ENCODE measurements at regions not wholly inside any gene's neighbourhood (a gene's known extent, or its start where the extent isn't known, plus 50 kb on each side); places are given as distances from the start of the nearest gene placed in this dataset.
"Not testable (repeated sequence)": the region's sequence is repeated elsewhere in the genome, so short reads cannot be mapped to it uniquely, and the experiment has no call there.

DNA sequence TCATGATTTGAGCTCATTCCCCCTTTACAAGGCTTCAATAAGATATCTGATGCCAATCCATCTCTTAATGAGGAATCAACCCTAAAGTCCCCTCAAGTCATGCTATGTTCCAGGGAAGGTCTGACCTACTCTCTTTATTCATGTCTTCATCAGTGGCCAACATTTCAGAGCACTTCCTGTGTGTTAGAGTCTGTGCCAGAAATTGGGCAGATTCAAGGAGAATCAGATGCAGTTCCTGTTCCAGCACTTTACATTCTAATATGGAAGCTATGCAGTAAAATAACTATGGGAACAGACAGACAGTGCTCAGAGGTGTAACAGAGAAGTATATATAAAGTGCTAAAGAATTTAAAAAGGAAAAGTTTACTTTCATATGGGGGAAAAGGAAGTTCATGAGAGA lies 193.4 kb upstream of the NR4A3 start:
- no peak for DNase-seq (ENCODE audit: low read depth, low spot score)

DNA sequence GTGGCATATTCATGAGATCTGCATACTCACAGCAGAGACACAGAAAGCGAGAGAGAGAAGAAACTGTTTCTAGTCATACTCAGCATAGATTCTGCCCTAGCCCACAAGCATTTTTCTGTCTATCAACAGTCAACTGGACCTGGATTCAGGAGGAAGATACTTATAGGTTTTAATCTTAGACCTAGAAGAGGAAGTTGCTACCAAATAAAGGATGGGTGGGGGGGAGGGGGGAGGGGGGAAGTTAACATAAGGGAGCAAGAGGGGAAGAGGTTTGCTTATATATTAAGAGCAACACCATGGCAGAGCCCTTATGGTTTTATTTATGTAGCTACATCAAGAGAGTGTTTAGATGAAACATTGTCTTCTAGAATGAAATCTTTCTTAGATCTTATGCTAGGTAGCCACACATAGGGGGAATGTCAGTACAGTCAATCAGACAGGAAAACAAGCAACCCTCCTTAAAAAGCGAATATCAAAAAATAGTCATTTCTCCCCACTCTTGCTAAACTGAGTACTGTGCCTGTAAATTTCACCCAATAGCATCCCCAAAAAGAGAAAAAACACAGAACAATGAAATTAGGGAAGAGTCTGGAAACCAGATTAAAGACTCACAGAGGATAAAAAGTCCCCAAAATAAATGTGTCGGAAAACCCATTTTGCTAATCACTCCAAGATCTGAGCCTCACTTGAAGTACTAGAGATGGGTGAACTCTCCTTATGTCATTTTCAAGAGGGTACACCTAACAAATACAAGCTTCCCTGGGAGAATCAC lies 192.7 kb upstream of the NR4A3 start:
- DNase-seq (ENCODE audit: low read depth, low spot score) = no peak

DNA sequence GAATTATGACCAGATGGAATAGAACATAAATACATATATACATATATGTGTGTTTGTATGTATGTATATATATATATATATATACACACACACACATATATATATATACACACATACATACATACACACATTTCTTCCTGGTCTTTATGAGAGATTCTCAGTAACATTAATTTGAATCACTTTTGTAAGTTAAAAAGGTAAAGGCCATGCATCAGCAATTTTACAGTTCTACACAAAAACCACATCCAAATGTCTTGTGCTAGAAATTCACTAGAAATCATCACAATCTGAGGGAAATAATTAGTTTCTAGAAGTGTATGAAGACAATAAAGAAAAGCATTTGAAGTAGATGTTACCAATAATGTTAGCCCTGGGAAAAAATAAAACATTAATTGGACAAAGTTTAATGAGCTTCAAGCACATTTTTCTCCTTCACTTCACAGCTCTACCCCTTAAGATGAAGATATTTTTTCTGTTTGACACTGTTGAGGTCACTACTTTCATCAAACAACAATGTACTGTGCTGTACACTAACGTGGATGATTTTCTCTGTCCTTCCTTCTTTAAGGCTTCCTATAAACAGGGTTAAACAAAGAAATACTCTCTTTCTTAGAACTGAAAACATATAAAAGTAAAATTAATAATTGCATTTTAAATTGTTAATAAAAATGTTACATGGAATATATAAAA lies 189.2 kb upstream of the NR4A3 start:
- no peak for DNase-seq (ENCODE audit: low read depth, low spot score)

DNA sequence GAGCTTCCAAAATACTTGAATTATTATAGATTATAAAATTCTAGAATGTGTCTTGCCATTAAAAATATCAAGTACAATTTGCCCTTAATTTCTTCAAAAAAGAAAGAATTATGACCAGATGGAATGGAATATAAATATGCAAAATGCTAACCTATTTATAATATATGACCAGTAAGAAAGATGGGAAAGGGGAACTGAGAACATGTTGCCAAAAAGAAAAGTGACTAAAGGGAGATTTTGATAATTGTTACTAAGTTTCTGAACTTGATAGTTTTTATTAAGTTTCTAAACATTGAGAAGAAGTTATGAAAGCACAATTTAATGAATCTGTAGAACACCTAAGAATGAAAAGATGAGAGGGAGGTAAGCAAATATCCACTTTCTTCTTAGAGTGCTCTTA lies 188.4 kb upstream of the NR4A3 start:
- no peak for DNase-seq (ENCODE audit: low read depth, low spot score)

DNA sequence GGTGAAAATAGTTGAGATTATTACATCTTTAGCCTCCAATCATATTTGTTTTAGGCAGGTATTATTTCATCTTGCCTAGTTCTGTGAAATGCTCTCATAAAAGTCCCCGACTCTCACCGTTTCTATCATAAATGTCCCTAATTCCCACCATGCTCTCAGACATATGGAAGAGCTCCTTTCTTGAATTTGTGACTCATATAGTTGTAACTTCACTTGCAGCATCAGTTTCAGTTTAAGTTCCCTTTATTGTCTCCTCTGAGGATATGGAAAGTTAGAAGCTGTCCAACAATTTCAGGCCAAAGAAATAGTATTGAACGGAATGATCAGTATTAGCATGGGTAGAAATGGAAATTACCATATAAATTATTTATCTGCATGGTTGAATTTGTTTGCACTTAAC lies 187.5 kb upstream of the NR4A3 start:
- no peak for DNase-seq (ENCODE audit: low read depth, low spot score)

DNA sequence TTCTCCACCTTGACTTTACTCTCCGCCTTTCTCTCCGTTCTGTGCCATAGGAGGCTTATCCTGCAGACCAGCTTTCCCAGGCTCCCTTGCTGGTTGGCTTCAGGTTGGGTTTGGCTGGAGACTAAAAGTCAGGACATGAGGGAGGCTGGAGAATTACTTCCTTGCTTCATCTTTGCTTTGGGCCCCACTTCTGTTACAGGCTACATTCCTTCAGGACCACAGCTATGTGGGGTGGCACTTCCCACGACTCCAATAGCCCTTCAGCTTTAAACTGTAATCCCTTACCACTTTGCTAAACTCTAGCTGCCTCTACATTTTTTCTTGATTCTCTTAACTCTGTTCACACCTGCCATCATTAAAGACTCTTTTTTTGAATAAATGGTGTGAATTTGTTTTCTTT lies 186.7 kb upstream of the NR4A3 start:
- DNase-seq (ENCODE audit: low read depth, low spot score) = no peak

DNA sequence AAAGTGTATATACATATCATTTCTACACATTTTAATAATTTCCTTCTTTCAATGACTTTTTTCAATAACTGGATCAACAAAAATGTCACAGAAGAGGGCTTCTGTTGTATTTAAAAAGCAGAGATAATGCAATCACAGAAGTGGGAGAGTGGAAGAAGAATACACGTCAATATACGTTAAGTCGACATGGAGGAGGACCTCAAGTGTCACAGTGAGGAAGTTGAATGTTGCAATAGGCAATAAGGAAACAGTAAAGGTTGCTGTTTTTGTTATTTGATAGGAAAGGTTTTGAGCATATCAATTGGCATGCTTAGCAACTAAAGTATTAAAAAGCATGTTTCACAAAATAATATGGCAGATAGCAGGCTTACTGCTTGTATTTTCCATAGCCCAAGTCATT lies 184.0 kb upstream of the NR4A3 start:
- no peak for DNase-seq (ENCODE audit: low read depth, low spot score)

DNA sequence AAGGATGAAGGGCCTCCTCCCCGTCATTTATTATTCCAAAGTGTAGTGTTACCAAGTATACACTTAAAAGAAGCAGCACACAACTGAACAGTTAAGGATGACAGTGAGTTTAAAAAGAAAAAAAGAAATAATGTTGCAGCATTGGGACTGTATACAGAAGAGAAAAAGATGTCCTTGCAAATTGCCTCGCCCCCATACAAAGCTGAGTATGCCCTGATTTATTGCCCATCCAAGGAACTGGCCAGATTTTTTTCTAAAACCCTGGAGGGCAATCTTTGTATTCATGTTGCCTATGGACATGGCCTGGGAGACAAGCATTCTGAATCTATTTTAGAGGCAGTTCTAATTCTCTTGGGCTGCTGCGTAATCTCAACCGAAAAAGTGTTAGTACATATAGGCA lies 182.7 kb upstream of the NR4A3 start:
- DNase-seq (ENCODE audit: low read depth, low spot score) = no peak

DNA sequence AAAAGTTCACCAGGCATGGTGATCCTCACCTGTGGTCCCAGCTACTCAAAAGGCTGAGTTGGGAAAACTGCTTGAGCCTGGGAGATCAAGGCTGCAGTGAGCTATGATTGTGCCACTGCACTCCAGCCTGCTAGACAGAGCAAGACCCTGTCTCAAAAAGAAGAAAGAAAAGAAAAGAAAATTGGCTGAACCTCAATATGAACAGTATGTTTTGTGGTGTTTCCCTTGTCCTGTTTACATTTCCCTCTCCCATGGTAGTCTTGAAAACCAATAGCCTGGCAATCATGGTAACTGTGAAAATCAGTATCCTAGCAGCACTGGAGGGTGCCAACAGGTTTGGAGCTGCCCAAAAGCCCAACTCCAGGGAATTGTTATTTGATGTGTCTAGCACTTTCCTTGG lies 174.1 kb upstream of the NR4A3 start:
- no peak for DNase-seq (ENCODE audit: low read depth, low spot score)

DNA sequence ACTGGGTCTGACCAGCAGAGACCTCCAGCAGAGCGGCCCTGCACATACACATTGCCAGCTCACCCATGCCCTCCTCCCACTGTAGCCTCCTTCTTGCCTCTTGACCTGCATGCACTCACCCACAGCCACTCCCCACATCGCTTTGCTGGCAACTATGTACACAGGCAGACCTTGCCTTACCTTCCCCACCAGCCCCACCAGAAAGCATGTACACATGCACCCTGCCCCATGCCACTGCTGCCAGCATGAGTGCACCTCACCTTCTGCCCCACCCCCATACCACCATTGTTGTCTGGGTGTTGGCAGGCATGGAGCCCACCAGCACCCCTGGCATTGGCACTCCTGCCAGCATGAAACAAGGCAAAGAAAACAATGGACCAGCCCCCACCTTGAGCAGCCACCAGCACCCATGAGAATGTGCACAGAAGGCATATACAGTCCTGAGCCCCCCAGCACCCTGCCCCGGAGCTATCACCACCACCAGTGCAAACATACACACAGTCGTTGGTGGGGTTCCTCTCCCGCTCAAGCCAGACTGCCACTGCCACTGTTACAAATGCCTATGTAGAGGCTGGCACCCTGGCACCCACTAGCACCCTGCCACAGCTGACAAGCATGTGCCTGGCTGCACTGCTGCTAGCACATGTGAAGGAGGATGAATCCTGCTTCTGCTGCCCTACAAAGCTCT lies 171.4 kb upstream of the NR4A3 start:
- DNase-seq (ENCODE audit: low read depth, low spot score) = no peak

DNA sequence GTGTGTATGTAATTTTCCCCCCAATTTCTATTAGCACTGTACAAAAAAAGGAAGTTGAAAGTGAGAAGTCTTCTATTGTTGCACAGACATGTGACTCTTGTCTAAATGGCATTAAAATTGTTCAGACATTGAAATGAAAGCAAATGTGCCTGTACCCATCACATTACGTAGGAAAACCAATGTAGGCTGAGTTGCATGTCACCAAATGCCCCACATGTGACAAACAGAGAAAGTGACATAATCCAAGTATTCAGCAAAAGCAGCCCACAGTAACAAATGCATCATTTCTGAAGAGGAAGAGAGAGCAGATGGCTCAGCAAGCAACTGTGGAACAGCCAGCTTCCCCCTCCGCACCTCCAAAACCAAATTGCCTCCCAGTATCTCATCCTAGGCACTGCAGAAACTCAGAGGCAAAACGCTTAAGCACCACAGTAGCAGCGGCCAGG lies 161.5 kb upstream of the NR4A3 start:
- DNase-seq (ENCODE audit: low read depth, low spot score) = no peak

DNA sequence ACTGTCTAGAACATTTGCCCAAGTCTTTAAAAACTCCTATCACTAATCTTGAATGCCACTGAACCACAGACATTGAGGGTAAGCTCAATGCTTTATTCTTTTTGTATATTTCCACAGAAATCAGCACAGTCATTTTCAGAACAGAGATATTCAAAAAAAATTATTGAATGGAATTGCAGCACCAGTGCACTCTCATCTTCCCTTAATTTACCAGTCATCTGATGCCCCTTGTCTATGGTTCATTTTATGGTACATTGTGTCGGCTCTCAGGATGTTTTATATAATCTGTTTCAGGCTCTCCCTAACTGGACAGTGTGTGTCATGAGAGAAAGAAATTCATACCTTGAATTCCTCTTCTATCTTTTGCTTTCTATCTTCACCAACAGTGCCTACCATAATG lies 158.4 kb upstream of the NR4A3 start:
- DNase-seq (ENCODE audit: low read depth, low spot score) = no peak

DNA sequence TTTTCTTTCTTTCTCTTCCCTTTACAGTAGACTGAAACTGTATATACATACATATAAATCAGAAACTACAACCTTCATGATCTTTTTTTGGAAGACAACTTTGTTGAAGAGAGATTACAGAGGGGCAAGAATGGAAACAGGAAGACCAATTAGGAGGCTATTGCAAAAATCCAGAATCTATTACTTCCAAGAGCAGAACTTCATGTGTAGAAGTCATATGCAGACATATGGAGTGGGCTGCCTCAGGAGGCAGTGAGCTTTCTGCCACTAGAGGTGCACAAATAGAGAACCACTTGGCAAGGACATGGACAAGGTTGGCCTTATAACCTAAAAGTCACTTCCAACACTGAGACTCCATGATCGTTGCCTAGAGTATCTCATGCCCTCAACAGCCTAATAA lies 157.8 kb upstream of the NR4A3 start:
- no peak for DNase-seq (ENCODE audit: low read depth, low spot score)

DNA sequence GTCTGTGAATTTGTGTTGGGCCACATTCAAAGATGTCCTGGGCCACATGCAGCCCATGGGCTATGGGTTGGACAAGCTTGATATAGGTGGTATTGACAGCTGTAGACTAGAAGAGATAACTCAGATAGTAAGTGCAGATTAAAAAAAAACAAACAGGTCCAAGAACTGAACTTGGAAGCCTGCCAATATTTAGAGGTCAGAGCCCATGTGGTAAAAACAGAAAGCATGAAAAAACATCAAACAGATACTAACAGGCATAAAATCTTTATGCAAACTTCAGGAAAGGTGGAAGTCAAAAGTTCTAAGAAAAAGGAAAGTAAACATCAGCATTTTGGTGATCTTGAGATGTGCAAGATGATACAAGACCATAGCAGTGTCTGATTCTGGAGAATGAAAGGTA lies 155.1 kb upstream of the NR4A3 start:
- no peak for DNase-seq (ENCODE audit: low read depth, low spot score)

DNA sequence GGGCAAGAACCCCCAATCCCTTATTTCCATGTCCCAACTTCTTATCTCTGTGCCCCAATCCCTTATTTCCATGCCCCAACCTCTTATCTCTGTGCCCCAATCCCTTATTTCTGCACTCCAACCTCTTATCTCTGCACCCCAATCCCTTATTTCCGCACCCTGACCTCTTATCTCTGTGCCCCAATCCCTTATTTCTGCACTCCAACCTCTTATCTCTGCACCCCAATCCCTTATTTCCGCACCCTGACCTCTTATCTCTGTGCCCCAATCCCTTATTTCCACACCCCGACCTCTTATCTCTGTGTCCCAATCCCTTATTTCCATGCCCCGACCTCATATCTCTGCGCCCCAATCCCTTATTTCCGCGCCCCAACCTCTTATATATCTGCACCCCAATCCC lies 150.8 kb upstream of the NR4A3 start:
- DNase-seq (ENCODE audit: low read depth, low spot score) = not testable (repeated sequence)

DNA sequence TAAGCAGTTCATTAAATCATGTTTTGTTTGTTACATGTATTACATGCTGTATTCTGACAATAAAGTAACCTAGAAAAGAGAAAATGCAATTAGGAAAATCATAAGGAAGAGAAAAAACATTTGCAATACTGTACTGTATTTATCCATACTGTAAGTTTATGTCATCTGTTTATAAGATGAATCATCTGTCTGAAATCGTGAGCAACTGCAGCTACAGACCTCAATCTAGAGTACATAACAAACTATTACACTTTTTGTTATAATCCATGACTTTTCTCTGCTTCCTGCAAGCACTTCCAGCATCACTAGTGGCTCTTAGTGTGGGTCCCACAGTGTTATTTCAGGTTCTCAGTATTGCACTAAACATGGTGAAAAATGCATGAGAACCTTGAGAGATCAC lies 144.4 kb upstream of the NR4A3 start:
- DNase-seq (ENCODE audit: low read depth, low spot score) = no peak

DNA sequence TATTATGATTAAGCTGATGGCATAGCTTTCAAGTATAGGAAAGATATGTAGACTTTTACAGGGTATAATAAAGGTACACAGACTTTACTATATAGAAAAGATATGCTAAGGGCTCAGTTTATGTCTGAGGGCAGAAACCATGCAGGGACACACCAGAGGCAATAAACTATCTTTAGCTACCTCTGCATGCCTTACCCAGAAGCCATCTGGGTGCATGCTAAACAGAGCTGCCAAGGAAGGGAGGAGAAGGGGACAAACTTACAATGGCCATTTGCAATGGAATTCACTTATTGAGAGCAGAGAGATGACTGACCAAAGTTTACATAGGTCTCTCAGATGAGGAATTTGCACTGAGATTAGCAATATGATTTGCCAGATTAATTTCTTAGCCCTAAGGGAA lies 143.1 kb upstream of the NR4A3 start:
- no peak for DNase-seq (ENCODE audit: low read depth, low spot score)

DNA sequence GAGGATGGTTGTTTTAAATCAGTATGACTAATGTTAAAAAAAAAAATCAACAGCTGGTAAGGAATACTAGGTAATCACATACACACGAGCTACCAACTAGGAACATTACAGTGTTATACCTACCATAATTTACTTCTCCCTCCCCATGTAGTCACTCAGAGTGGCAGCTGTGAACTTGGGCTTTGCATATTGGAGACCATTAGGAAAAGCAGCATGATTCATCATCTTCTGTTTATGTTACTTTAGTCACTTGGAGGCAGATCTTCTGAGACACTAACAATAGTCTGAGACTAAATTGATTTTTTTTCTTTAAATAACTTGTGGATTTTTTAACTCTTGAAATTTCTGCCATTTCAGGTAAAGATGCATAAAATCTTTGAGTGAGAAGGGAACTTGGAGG lies 141.5 kb upstream of the NR4A3 start:
- no peak for DNase-seq (ENCODE audit: low read depth, low spot score)

DNA sequence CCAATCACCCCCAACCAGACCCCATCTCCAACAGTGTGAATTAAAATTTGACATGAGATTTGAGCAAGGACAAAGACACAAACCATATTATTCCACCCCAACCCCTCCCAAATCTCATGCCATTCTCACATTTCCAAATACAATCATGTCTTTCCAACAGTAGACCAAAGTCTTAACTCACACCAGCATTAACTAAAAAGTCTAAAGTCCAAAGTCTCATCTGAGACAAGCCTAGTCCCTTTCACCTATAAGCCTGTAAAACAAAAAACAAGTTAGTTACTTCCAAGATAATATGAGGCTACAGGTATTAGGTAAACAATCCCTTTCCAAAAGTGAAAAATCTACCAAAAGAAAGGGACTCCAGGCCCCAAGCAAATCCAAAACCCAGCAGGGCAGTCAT lies 140.6 kb upstream of the NR4A3 start:
- DNase-seq (ENCODE audit: low read depth, low spot score) = no peak

DNA sequence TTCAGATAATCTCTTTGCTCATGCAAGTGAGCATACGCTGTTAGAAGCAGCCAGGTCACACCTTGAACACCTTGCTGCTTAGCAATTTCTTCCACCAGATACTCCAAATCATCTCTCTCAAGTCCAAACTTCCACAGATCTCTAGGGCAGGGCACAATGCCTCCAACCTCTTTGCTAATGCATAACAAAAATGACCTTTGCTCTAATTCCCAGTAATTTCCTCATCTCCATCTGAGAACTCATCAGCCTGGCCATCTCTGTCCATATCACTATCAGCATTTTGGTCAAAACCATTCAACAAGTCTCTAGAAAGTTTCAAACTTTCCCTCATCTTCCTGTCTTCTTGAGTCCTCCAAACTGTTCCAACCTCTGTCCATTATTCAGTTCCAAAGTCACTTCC lies 139.3 kb upstream of the NR4A3 start:
- DNase-seq (ENCODE audit: low read depth, low spot score) = no peak

DNA sequence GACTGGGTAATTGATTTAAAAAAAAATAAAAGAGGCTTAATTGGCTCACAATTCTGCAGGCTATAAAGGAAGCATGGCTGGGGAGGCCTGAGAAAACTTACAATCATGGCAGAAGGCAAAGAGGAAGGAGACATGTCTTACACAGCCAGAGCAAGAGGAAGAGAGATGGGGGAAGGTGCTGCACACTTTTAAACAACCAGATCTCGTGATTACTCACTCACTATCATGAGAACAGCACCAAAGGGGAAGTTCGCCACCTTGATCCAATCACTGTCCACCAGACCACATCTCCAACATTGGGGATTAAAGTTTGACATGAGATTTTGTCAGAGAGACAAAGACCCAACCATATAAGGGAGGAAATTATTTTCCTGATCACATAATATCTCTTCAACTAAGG lies 138.8 kb upstream of the NR4A3 start:
- no peak for DNase-seq (ENCODE audit: low read depth, low spot score)

DNA sequence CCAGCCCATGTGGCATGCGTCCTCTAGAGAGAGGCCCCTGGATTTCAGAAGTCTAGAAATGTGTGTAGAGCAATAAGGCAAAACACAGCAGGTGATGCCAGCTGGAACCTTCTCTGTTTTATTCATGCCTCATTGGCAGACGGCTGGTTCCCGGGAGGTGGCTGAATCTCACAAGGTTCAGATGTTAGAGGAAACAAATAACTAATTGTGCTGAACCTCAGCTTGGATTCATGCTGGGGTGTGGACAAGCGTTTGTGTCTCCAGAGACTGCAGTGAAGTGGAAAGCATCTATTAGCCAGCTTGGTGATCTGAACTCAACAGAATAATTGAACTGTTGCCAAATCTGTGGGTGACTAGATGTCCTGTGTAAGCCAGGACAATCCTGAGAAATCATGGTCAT lies 131.1 kb upstream of the NR4A3 start:
- no peak for DNase-seq (ENCODE audit: low read depth, low spot score)

DNA sequence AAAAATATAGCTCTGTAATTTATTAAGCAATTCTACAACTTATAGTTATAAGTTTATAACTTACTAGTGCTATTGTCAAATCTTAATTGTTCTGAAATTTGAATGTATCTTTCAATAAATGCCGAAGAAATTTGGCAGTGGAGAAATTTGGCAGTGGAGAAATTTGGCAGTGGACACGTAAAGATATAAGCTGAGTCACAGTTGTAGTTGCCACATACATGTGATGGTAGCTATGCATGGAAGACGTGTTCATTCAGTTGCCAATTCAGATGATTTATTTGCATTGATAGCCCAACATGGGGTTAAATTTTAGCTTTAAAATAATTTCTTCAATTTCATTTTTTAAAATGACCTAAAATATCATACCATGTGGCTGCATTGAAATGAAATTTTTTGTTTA lies 127.8 kb upstream of the NR4A3 start:
- no peak for DNase-seq (ENCODE audit: low read depth, low spot score)

Data from iPS DF 19.7 (cell line).